Choroid plexus epithelial cell (primary cell): ENCODE measurements at regions not wholly inside any gene's neighbourhood (a gene's known extent, or its start where the extent isn't known, plus 50 kb on each side); places are given as distances from the start of the nearest gene placed in this dataset.
A peak's percentile ranks its signal among the peaks of the same experiment; 100 is the strongest.
"Not testable (repeated sequence)": the region's sequence is repeated elsewhere in the genome, so short reads cannot be mapped to it uniquely, and the experiment has no call there.

Experiments used
- DNase-seq: peaks from one replicate; pipeline ENCODE4 v3.0.0-alpha.2; 2010; ENCODE audit warnings: low read depth
- H3K4me3 ChIP-seq: 2 replicates; pipeline ENCODE4 v1.5.1; 2011; ENCODE audit warnings: low read depth, mild to moderate bottlenecking, control low read depth, low read length, moderate library complexity

- peak; percentile 3 for DNase-seq
- H3K4me3 ChIP-seq = peak overlapping the region; percentile 56
Measured at GRCh38 chr15:32536507-32537172, 56.6 kb upstream of the GOLGA8N start.

GRCh38 chr15:32536057-32536493, 57.2 kb upstream of the GOLGA8N start:
- not testable (repeated sequence) for DNase-seq, H3K4me3 ChIP-seq

- not testable (repeated sequence) for H3K4me3 ChIP-seq, DNase-seq
Measured at GRCh38 chr15:32535150-32535898, 57.9 kb upstream of the GOLGA8N start.

GRCh38 chr15:32522900-32523299, 67.5 kb upstream of the GOLGA8O start:
- not testable (repeated sequence) for H3K4me3 ChIP-seq

GRCh38 chr15:32522421-32522820, 67.0 kb upstream of the GOLGA8O start:
- DNase-seq, H3K4me3 ChIP-seq: not testable (repeated sequence)

More at GRCh38 chr15:32522900-32523299, 67.5 kb upstream of the GOLGA8O start:
- not testable (repeated sequence) for DNase-seq

- not testable (repeated sequence) for H3K4me3 ChIP-seq
Measured at GRCh38 chr15:32518976-32519375, 63.5 kb upstream of the GOLGA8O start.

GRCh38 chr15:32518013-32518412, 62.6 kb upstream of the GOLGA8O start:
- not testable (repeated sequence) for DNase-seq, H3K4me3 ChIP-seq

More at GRCh38 chr15:32518976-32519375, 63.5 kb upstream of the GOLGA8O start:
- DNase-seq = not testable (repeated sequence)

GRCh38 chr15:32516954-32517353, 61.5 kb upstream of the GOLGA8O start:
- H3K4me3 ChIP-seq, DNase-seq: not testable (repeated sequence)

GRCh38 chr15:32513378-32513777, 57.9 kb upstream of the GOLGA8O start:
- not testable (repeated sequence) for DNase-seq, H3K4me3 ChIP-seq

GRCh38 chr15:32510027-32510426, 54.6 kb upstream of the GOLGA8O start:
- not testable (repeated sequence) for H3K4me3 ChIP-seq, DNase-seq

- not testable (repeated sequence) for H3K4me3 ChIP-seq, DNase-seq
Measured at GRCh38 chr15:32508081-32508480, 52.6 kb upstream of the GOLGA8O start.

- H3K4me3 ChIP-seq, DNase-seq: not testable (repeated sequence)
Measured at GRCh38 chr15:32506787-32507186, 51.4 kb upstream of the GOLGA8O start.

- H3K4me3 ChIP-seq, DNase-seq: not testable (repeated sequence)
Measured at GRCh38 chr15:32505633-32506032, 50.2 kb upstream of the GOLGA8O start.
